Keratinocyte (primary cell): ENCODE measurements at regions not wholly inside any gene's neighbourhood (a gene's known extent, or its start where the extent isn't known, plus 50 kb on each side); places are given as distances from the start of the nearest gene placed in this dataset.

Experiments used
- CTCF ChIP-seq, 3 experiments: IDR thresholded peaks in 1 of 3; conservative IDR thresholded peaks in 1 of 3; optimal IDR thresholded peaks in 1 of 3; 2 replicates in 2 of 3; 3 replicates in 1 of 3; pipeline versions ENCODE3 to v1.5.1; 2011; ENCODE audit warnings: low read length in 3 of 3, mild to moderate bottlenecking in 3 of 3, moderate library complexity in 2 of 3, control low read depth in 1 of 3, inconsistent platforms in 1 of 3; ENCODE audit not compliant: insufficient read depth in 2 of 3; ENCODE audit errors: extremely low read depth in 1 of 3
- EZH2 ChIP-seq: IDR thresholded peaks from one replicate; pipeline ENCODE4 v1.6.1; 2012; ENCODE audit warnings: inconsistent platforms, mild to moderate bottlenecking, low read length, moderate library complexity

- TF ChIP-seq CTCF (optimal IDR thresholded peaks at IDR 0.05 in 1 of 3, IDR thresholded peaks at IDR 0.05 in 1 of 3, conservative IDR thresholded peaks at IDR 0.05 in 1 of 3; ENCODE audit: extremely low read depth in 1 of 3, insufficient read depth in 2 of 3, low read length in 3 of 3) (no peak), EZH2 (no peak)
These were observed 212.5 kb upstream of the CPHXL start for GRCh38 chr16:75938818-75939217.
